Body of pancreas (tissue), 4 donors: ENCODE measurements at regions not wholly inside any gene's neighbourhood (a gene's known extent, or its start where the extent isn't known, plus 50 kb on each side); places are given as distances from the start of the nearest gene placed in this dataset.

Experiments used
- CTCF ChIP-seq, 7 experiments: fragments of 450-650 bp in 4 of 7; fragments of 200-600 bp in 3 of 7; sonication (generic) in 3 of 7; IDR thresholded peaks; one replicate each; pipeline ENCODE4 v1.5.1; 2016 to 2019; ENCODE audit warnings: antibody characterized with exemption in 7 of 7
- POLR2A ChIP-seq, 3 donors: fragments of 450-650 bp; IDR thresholded peaks; one replicate each; pipeline ENCODE4 v1.6.1; 2016; ENCODE audit warnings: antibody characterized with exemption in 3 of 3, mild to moderate bottlenecking in 2 of 3

- TF ChIP-seq CTCF (IDR thresholded peaks at IDR 0.05) (no peak), POLR2A (IDR thresholded peaks at IDR 0.05) (no peak)
Measured at GRCh38 chr7:56474271-56474670, 358.1 kb upstream of the NUPR2 start.
